ENCODE measurements at regions not wholly inside any gene's neighbourhood (a gene's known extent, or its start where the extent isn't known, plus 50 kb on each side); places are given as distances from the start of the nearest gene placed in this dataset.

- DNase-seq = no peak
These were observed 225.5 kb downstream of the OSR1 start for GRCh38 chr2:19132967-19133366.

- DNase-seq = no peak
These were observed 226.6 kb downstream of the OSR1 start for GRCh38 chr2:19131871-19132270.

GRCh38 chr2:19128148-19128547, 230.3 kb downstream of the OSR1 start:
- no peak for DNase-seq

- DNase-seq = no peak
These were observed 230.8 kb downstream of the OSR1 start for GRCh38 chr2:19127616-19128015.

GRCh38 chr2:19125901-19126680, 232.3 kb downstream of the OSR1 start:
- DNase-seq = no peak

- DNase-seq = no peak
These were observed 234.3 kb downstream of the OSR1 start for GRCh38 chr2:19124135-19124534.

- DNase-seq = no peak
These were observed 234.9 kb downstream of the OSR1 start for GRCh38 chr2:19123556-19123955.

GRCh38 chr2:19122220-19122619, 236.2 kb downstream of the OSR1 start:
- DNase-seq = no peak

- DNase-seq = no peak
These were observed 237.3 kb downstream of the OSR1 start for GRCh38 chr2:19120941-19121750.

GRCh38 chr2:19120181-19120580, 238.2 kb downstream of the OSR1 start:
- no peak for DNase-seq

GRCh38 chr2:19119326-19120001, 239.0 kb downstream of the OSR1 start:
- DNase-seq = no peak

GRCh38 chr2:19116918-19117317, 241.5 kb downstream of the OSR1 start:
- no peak for DNase-seq

- DNase-seq = no peak
These were observed 243.6 kb downstream of the OSR1 start for GRCh38 chr2:19114754-19115231.

- DNase-seq = no peak
These were observed 244.3 kb downstream of the OSR1 start for GRCh38 chr2:19114126-19114525.

GRCh38 chr2:19111354-19111753, 247.1 kb downstream of the OSR1 start:
- DNase-seq = no peak

- no peak for DNase-seq
These were observed 248.9 kb downstream of the OSR1 start for GRCh38 chr2:19109518-19109917.

GRCh38 chr2:19106376-19106775, 252.0 kb downstream of the OSR1 start:
- no peak for DNase-seq

GRCh38 chr2:19104503-19104902, 253.9 kb downstream of the OSR1 start:
- DNase-seq = no peak

- DNase-seq = no peak
These were observed 255.6 kb downstream of the OSR1 start for GRCh38 chr2:19102696-19103423.

GRCh38 chr2:19101968-19102367, 256.5 kb downstream of the OSR1 start:
- DNase-seq = no peak

- DNase-seq = no peak
These were observed 257.9 kb downstream of the OSR1 start for GRCh38 chr2:19100570-19100969.

- no peak for DNase-seq
These were observed 259.2 kb downstream of the OSR1 start for GRCh38 chr2:19099181-19099580.
